Heart left ventricle (tissue), 13 donors: ENCODE measurements at regions not wholly inside any gene's neighbourhood (a gene's known extent, or its start where the extent isn't known, plus 50 kb on each side); places are given as distances from the start of the nearest gene placed in this dataset.

Experiments used
- CTCF ChIP-seq, 12 donors: fragments of 200-600 bp; sonication (generic) in 4 of 12; IDR thresholded peaks; one replicate each; pipeline versions ENCODE4 v1.5.0 to v1.8.0; 2018 to 2022; ENCODE audit warnings: antibody characterized with exemption in 12 of 12, mild to moderate bottlenecking in 5 of 12
- POLR2A ChIP-seq, 2 donors: fragments of 450-650 bp; IDR thresholded peaks; one replicate each; pipeline ENCODE4 v1.6.1; 2017; ENCODE audit warnings: antibody characterized with exemption in 2 of 2, mild to moderate bottlenecking in 2 of 2, moderate library complexity in 2 of 2
- donor health status: ischemic (EF 13 %, LVEDD 7.1; RV severe dilation, severe dysfunction).
- donor health status: DM: no; HTN: yes; CAD: no.
- donor health status: DM: no; HTN: no; CAD: no.
- donor health status: ischemic (EF 25% LVEDD 6.9; RV normal size, moderate dysfunction).
- donor health status: ischemic (EF 25% LVEDD 5.7; RV mildly dilated, moderate dysfunction).
- donor health status: ischemic (EF 35%, LVEDD 5.7; RV mildly dilated, moderate dysfunction).
- donor health status: nonischemic (EF 11% LVEDD 7.7; RV severe dilation, severe dysfunction).
- donor health status: DM: yes; HTN: yes; CAD: no.
- donor health status: PGD.
- donor health status: ischemic (EF 29% LVEDD 5.4; RV normal size, mild dysfunction).
- donor health status: nonischemic (EF 23%, LVEDD 6.1; RV moderate dilation, normal function).

GRCh38 chr2:183383854-183384253 lies 259.6 kb downstream of the NUP35 start:
- TF ChIP-seq POLR2A (IDR thresholded peaks at IDR 0.05) (no peak), CTCF (IDR thresholded peaks at IDR 0.05) (no peak)
